ENCODE measurements at regions not wholly inside any gene's neighbourhood (a gene's known extent, or its start where the extent isn't known, plus 50 kb on each side); places are given as distances from the start of the nearest gene placed in this dataset.

DNA sequence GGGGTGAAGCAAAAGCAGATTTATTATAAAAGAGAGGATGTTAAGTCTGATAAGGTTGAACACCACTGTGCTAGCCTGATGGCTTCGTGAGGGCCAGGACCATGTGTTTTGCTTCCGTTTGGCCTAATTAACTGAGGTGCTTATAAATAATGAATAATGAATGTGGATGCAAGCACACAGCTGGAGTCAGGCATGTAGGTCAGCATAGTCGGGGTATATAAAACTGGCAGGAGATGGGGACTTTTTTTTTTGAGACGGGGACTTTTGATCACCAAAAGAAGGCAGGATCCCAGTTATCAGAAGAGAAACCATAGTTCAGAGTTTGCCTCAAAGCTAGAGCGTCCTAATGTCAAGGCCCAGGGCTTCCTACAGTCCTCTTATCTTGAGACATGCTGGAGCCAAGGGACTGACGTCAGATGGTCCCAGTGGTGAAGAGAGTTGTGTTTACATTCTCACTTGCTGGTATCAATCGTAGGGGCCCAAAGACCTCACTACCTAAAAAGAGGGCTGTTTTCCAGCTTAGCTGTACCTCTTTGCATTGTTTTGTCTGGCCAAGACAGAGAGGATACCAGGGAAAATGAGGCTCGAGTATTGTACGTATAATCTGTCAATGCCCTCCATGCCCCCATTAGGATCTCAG, 50.4 kb downstream of the RTL9 start:
- intact Hi-C loops (cut with DNase I, micrococcal nuclease) = loop anchor here (5.0 to 10.0 kb wide), 2 partner anchors 244 to 247 kb away; no protein-coding TSS in a partner anchor
- no peak for DNase-seq
- no peak for ATAC-seq

- ATAC-seq (no peak), DNase-seq (no peak)
- intact Hi-C loops (cut with DNase I, micrococcal nuclease) = loop anchor here (5.0 to 10.0 kb wide), 2 partner anchors 245 to 248 kb away; no protein-coding TSS in a partner anchor
Observed at GRCh38 chrX:110409925-110410324, 51.3 kb downstream of the RTL9 start.

GRCh38 chrX:110410603-110411002, 52.0 kb downstream of the RTL9 start:
- no peak for DNase-seq
- intact Hi-C loops (cut with DNase I, micrococcal nuclease) = no loop called here
- ATAC-seq = no peak

- ATAC-seq (peak; percentile 89), DNase-seq (peak; percentile 37 to 77)
- intact Hi-C loops (cut with DNase I, micrococcal nuclease) = no loop called here
Observed at GRCh38 chrX:110412971-110413726, 54.5 kb downstream of the RTL9 start.

- no peak for ATAC-seq
- DNase-seq = no peak
- intact Hi-C loops (cut with DNase I, micrococcal nuclease) = no loop called here
Observed at GRCh38 chrX:110413727-110414124, 55.1 kb downstream of the RTL9 start.

- DNase-seq (no peak), ATAC-seq (no peak)
- intact Hi-C loops (cut with DNase I, micrococcal nuclease) = no loop called here
Observed at GRCh38 chrX:110414273-110414672, 55.6 kb downstream of the RTL9 start.

GRCh38 chrX:110414679-110415439, 56.2 kb downstream of the RTL9 start:
- ATAC-seq (no peak), DNase-seq (no peak)
- intact Hi-C loops (cut with DNase I, micrococcal nuclease) = no loop called here

- ATAC-seq = no peak
- DNase-seq = no peak
- intact Hi-C loops (cut with DNase I, micrococcal nuclease) = no loop called here
Observed at GRCh38 chrX:110415440-110416170, 57.0 kb downstream of the RTL9 start.

DNA sequence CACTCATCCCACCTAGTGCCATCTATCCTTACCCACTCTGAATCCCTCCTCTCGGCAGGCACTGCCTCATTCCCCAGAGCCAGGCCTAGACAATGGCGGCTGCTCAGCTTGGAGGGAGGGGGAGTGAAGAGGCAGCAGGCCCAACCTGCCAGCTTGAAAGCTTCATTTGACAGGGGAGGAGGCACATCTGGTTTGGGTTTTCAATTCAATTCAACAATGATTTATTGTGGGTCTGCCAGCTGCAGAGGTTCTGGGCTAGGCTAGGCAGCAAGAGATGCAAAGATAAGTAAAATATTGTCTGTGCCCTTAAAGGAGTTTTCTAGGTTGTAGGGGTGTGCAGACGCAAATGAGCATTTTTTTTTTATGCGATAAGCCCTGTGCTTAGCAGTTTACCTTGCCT, 58.5 kb downstream of the RTL9 start:
- DNase-seq (no peak), ATAC-seq (no peak)
- intact Hi-C loops (cut with DNase I, micrococcal nuclease) = no loop called here

- ATAC-seq (peak; percentile 75), DNase-seq (peak in 1 of 2 donors; percentile 20)
- intact Hi-C loops (cut with DNase I, micrococcal nuclease) = no loop called here
Observed at GRCh38 chrX:110418316-110419235, 59.9 kb downstream of the RTL9 start.

DNA sequence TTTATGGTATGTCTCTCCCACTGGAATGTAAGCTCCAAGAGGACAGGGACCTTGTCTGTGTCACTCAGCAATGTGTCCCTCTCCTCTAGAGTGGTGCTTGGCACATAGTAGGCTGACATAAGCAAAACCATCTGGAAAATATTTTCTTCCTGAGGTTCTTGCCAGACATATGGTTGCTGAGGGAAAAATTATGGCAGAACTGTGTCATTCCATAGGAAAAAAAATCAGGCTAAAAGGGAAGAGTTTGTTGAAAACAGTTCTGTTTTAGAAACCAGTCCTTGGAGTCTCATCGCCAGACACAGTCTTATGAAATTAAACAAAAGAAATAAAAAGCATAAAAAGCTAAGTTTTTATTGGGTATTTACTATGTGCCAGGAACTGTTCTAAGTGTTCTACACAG, 60.9 kb downstream of the RTL9 start:
- ATAC-seq = no peak
- intact Hi-C loops (cut with DNase I, micrococcal nuclease) = no loop called here
- DNase-seq = no peak

DNA sequence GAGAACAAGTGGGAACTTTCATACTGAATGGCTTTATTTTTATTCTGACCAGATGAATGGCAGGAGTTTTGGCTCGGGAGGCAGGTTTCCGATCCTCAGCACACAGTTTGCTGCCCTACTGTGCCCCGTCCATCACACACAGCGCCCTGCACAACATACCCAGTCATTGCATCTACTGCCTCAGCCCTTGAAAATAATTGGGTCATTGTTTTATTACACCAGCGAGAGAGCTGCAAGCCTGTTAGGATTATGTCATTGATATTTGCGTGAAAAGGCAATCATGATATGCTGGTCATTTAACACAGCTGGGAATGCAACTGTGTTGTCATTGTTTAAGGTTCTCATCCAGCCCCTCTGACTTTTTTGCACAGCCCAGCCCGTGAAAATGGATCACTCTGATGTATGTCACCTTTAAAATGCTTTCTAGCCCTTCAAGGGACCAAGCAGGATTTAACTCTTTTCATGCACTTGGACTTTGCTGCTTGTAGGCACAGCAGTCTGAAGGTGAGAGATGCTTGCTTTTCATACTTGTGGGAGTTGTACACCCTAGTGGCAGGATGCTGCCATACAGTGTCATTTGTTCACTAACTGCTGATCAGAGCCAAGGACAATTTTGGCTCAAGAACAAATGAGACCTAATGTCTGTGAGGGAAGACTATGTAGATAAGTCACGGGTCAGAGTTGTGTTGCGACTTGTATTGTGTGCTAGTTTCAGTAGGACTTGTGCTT, 62.3 kb downstream of the RTL9 start:
- no peak for ATAC-seq
- intact Hi-C loops (cut with DNase I, micrococcal nuclease) = no loop called here

DNA sequence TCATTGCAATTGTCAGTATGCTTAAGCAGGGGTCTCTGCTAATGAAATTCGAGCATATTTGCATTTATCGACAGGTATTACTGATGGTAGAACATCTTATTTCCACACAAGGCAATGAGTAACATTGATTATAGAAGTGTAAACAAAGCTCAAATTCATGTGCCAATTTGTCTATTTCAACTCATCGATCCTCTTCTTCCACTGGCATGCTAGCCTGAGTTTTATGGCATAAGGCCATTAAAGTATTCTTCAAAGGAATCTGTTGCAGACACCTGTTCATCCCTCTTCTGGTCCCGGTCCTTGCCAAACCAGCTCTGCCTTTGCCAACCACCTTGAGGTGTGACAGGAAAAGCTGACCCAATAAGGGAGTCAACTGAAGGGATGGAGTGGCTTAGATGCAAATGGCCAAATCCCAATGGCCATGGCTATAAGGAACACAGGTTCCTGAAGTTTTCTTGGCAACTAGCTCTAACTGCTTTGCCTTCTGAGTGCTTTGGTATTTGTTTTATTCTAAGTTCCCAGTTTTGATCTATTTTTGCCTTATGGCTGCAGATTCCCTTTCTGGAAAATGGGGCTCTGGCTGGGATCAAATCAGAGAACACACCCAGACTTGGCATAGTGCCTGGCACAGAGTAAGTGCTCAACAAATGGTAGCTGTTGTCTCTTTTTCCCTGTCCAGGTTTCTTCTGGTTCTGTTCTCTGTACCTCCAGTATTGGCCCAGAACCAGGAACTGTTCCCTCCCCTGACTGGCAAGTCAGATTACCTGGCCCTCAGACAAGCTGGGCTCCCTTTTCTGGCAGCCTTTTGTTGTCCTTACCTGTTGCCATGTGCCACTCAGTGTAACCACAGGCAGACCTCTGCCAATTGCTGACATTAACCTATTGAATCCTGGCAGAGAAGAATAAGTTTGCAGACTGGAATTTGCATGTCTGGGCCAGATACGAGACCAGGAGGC, 63.1 kb downstream of the RTL9 start:
- no peak for ATAC-seq
- no peak for DNase-seq
- intact Hi-C loops (cut with DNase I, micrococcal nuclease) = no loop called here

More for the DNA sequence above, 62.3 kb downstream of the RTL9 start:
- no peak for DNase-seq

DNA sequence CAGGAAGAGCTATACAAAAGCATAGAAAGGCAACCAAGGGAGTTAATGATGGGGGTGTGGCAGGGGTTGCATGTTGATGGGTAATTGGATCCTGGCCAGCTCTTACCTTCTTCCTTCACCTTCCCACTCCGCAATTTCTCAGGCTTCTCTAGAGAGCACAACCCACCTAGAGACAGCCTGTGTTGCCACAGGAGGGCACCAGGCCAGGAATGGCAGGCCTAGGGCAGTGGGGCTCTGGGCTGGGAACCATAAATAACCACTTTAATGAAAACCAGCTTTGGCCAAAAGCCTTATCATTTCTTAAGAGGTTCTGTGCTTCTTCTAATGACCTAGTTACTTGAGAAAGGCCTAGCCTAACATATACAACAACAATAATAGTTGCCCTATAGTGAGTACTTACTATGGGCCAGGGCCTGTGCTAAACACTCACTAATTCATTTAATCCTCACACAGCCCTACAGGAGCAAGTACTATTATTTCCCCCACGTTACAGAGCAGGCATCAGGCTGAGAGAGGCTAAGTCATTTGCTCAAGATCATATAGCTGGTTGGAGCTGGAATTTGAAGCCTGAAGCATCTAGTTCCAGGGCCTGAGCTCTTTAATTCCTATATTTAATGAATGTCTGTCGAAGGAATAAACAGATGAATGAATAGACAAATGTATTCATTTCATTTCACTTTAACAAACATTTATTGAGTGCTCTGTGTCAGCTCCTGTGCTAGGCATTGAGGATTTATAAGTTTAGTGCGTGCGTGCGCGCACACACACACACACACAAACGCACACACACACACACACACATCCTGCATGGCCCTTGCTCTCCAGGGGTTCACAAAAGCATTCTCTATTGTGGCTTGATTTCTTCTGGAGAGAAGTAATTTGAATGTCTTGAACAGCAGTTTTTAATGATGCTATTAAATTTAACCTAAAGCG, 66.8 kb downstream of the RTL9 start:
- intact Hi-C loops (cut with DNase I, micrococcal nuclease) = no loop called here
- ATAC-seq = no peak
- no peak for DNase-seq

- ATAC-seq = no peak
- DNase-seq = no peak
- intact Hi-C loops (cut with DNase I, micrococcal nuclease) = no loop called here
Observed at GRCh38 chrX:110426155-110426504, 67.5 kb downstream of the RTL9 start.

DNA sequence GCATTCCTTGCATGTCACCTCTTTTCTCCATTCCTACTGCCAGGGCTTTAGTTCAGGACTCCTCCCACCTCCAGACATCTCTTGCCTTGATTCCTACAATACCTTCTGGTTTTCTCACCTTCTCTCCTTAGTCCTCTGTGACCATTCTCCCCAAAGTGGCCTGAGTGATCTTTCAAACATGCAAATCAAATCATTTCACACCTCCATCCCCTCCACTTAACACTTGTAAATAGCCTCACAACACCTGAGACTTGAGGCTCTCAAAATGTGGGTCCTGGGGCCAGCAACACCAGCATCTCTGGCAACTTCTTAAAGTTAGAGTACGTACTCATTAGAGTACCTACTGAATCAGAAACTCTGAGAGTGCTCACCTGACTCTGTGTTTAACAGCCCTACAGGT, 68.4 kb downstream of the RTL9 start:
- no peak for DNase-seq
- intact Hi-C loops (cut with DNase I, micrococcal nuclease) = no loop called here
- no peak for ATAC-seq
